Activated CD4-positive, alpha-beta T cell treated with anti-CD3 and anti-CD28 coated beads for 36 hours (primary cell): ENCODE measurements at regions not wholly inside any gene's neighbourhood (a gene's known extent, or its start where the extent isn't known, plus 50 kb on each side); places are given as distances from the start of the nearest gene placed in this dataset.
A peak's percentile ranks its signal among the peaks of the same experiment; 100 is the strongest.
"Not testable (repeated sequence)": the region's sequence is repeated elsewhere in the genome, so short reads cannot be mapped to it uniquely, and the experiment has no call there.

Source experiments
- ATAC-seq: fragments of 200-7000 bp; cut with Tn5 transposase; one replicate; pipeline ENCODE4 v1.10.0; 2021; ENCODE audit warnings: mild to moderate bottlenecking, moderate library complexity
- CTCF ChIA-PET: fragments of 350-600 bp; sonication (Branson Sonifier 250); formaldehyde crosslinking; loops from one replicate; lab custom pipeline; 2021; ENCODE audit warnings: antibody characterized with exemption; lab: Charles Lee
- POLR2A ChIA-PET: fragments of 350-600 bp; sonication (Branson Sonifier 250); formaldehyde crosslinking; loops from one replicate; lab custom pipeline; 2021; ENCODE audit warnings: antibody characterized with exemption, inconsistent platforms; lab: Charles Lee
- DNase-seq: peaks from one replicate; pipeline ENCODE4 v3.0.0-alpha.2; 2020
- H3K27ac Mint-ChIP-seq: one replicate; pipeline ENCODE4 v1.8.0; 2021; ENCODE audit warnings: mixed read lengths
- H3K27me3 Mint-ChIP-seq: one replicate; pipeline ENCODE4 v1.8.0; 2021; ENCODE audit warnings: mixed read lengths
- H3K36me3 Mint-ChIP-seq: one replicate; pipeline ENCODE4 v1.8.0; 2021; ENCODE audit warnings: low read depth, mixed read lengths
- H3K4me1 Mint-ChIP-seq: one replicate; pipeline ENCODE4 v1.8.0; 2021; ENCODE audit warnings: mixed read lengths
- H3K4me3 Mint-ChIP-seq: one replicate; pipeline ENCODE4 v1.8.0; 2021; ENCODE audit warnings: mild to moderate bottlenecking, moderate library complexity, mixed read lengths
- H3K9me3 Mint-ChIP-seq: one replicate; pipeline ENCODE4 v1.8.0; 2021; ENCODE audit warnings: low read depth, mixed read lengths
- intact Hi-C, 2 experiments: fragments of 100-400 bp; cut with DNase I in 1 of 2; cut with micrococcal nuclease in 1 of 2; formaldehyde crosslinking; loops; one replicate each; pipeline versions ENCODE4 v1.14.2 to v1.15.1; 2022 to 2024; cut with DNase I, micrococcal nuclease

DNA sequence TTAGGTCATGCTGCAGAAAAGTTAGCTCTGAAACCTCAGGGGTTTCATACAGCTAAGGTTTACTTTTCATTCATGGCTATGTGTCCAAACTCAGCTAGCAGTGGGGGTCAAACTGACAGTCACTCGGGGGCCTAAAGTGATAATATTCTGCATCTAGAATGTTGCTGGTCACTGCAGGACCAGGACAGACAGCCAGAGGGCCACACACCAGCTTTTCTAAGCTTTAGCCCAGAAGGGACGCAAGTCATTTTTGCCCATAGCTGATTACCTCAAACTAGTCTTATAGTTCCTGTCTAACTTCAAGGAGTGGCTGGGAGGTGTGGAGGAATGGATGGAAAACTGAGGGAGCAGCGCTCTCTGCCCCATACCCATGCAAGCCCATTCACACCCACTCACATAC is 163.0 kb upstream of the NLRP1 start:
- no peaks in the 10 kb centered on the region for H3K36me3 Mint-ChIP-seq
- no peaks in the 10 kb centered on the region for H3K9me3 Mint-ChIP-seq
- ChIA-PET CTCF (interaction anchor here (0.6 kb wide), 1 partner anchor 1340 kb away, joined by 3 read pairs; no protein-coding TSS in a partner anchor), POLR2A (no interaction called here)
- no peaks in the 10 kb centered on the region for H3K4me1 Mint-ChIP-seq
- no peak overlapping the region for H3K4me3 Mint-ChIP-seq
- intact Hi-C loops, result no loop called here
- H3K27me3 Mint-ChIP-seq, result peaks cover 13% of the 10 kb centered on the region
- DNase-seq (no peak), ATAC-seq (no peak)
- H3K27ac Mint-ChIP-seq, result no peak overlapping the region

DNA sequence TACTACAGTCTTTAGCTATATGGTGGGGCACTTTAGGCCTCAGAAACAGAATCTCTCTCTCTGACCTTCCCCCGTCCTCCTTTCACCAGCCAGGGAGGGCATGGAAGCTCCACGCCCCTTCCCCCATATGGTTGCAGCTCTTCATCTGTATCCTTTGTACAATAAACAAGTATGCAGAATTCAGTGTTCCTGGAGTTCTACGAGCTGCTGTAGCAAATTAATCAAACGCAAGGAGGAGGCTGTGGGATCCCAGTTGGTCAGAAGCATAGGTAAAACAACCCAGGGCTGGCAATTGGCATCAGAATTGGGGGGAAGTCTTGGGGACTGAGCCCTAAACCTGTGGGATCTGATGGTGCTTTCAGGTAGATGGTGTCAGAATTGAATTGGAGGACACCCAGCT is 163.7 kb upstream of the NLRP1 start:
- ChIA-PET POLR2A (no interaction called here), CTCF (interaction anchor here (0.6 kb wide), 1 partner anchor 1339 kb away, joined by 3 read pairs; no protein-coding TSS in a partner anchor)
- no peak for DNase-seq
- Mint-ChIP-seq H3K27me3 (peaks cover 13% of the 10 kb centered on the region), H3K4me1 (no peaks in the 10 kb centered on the region), H3K27ac (no peak overlapping the region), H3K4me3 (no peak overlapping the region), H3K9me3 (no peaks in the 10 kb centered on the region), H3K36me3 (no peaks in the 10 kb centered on the region)
- no peak for ATAC-seq
- intact Hi-C loops, result no loop called here

DNA sequence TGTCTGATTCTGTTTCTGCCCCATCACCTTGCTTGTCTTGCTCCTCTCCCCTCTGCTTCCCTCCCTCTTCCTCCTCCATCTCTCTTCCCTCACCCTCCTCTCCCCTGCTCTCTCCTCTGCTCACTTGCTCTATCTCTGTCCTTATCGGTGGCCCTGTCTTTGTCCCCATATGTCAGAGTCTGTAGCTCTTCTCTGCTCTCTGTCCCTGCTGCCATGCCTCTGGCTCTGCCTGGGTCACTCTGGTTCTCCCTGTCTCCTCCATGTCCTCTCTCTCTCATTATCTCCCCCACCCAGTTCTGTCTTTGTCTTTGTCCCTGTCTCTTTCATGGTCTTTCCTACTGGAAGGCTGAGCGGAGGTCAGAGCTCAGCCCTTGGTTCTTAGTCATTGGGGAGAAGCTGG is 169.1 kb upstream of the NLRP1 start:
- intact Hi-C loops, result no loop called here
- DNase-seq, result no peak
- no peaks in the 10 kb centered on the region for H3K4me1 Mint-ChIP-seq
- H3K27me3 Mint-ChIP-seq, result peaks cover 28% of the 10 kb centered on the region
- POLR2A ChIA-PET, result no interaction called here
- no peak overlapping the region for H3K4me3 Mint-ChIP-seq
- CTCF ChIA-PET, result no interaction called here
- H3K27ac Mint-ChIP-seq, result no peak overlapping the region
- no peak for ATAC-seq
- H3K36me3 Mint-ChIP-seq, result no peaks in the 10 kb centered on the region
- H3K9me3 Mint-ChIP-seq, result no peaks in the 10 kb centered on the region

DNA sequence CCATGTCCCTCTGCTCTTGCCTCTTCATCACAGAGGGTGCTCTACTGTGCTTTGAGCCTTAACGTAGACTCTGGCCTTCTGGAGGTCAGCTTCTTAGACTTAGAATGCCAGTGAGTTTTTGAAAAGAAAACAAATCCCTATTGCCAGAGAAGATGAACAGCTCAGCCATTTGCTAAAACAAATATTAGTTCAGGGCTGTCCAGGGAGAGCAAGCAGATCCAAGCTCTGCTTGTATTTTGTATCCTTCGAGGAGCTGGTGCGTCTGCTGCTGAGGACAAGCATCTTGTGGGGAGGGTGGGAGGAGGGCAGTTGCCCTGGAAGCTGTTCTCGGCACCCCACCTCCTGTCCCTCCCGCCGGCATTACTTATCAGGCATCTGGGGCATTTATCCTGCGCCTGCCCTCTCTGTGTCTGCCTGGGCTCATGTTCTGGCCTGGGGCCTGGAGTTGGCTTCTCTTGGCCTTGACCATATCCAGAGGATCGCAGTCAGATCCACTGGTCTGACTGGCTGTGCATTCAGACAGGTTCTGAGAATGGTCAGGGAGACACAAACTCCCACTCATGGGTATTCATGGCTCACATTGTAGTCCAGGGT is 173.1 kb upstream of the NLRP1 start:
- ChIA-PET CTCF (interaction anchor here (1.0 kb wide), 1 partner anchor 663 kb away, joined by 5 read pairs; no protein-coding TSS in a partner anchor), POLR2A (no interaction called here)
- no peak for ATAC-seq
- Mint-ChIP-seq H3K4me1 (no peaks in the 10 kb centered on the region), H3K36me3 (no peaks in the 10 kb centered on the region), H3K27me3 (peaks cover 40% of the 10 kb centered on the region), H3K9me3 (no peaks in the 10 kb centered on the region), H3K27ac (no peak overlapping the region), H3K4me3 (no peak overlapping the region)
- no peak for DNase-seq
- intact Hi-C loops, result no loop called here

DNA sequence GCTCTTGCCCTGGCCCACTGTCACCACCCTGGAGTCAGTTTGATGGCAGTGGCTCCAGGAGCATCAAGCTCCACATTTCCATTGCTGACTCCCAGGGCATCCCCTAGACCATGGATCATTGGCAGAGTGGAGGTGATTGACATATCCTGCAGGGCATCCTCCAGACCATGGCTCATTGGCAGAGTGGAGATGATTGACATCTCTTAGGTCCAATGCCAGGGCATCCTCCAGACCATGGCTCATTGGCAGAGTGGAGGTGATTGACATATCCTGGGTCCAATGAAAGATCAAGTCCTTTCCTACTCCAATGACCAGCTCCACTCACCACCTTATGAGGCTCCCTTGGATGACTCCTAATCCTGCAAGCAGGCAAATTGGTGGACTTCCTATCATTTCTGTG is 174.3 kb upstream of the NLRP1 start:
- Mint-ChIP-seq H3K27ac (no peak overlapping the region), H3K9me3 (no peaks in the 10 kb centered on the region), H3K4me3 (no peak overlapping the region), H3K27me3 (peaks cover 43% of the 10 kb centered on the region), H3K4me1 (no peaks in the 10 kb centered on the region), H3K36me3 (no peaks in the 10 kb centered on the region)
- ChIA-PET CTCF (no interaction called here), POLR2A (interaction anchor here (0.7 kb wide), 1 partner anchor 27 kb away, joined by 3 read pairs; no protein-coding TSS in a partner anchor)
- DNase-seq, result peak; percentile 22
- ATAC-seq, result peak; percentile 49
- intact Hi-C loops, result no loop called here

DNA sequence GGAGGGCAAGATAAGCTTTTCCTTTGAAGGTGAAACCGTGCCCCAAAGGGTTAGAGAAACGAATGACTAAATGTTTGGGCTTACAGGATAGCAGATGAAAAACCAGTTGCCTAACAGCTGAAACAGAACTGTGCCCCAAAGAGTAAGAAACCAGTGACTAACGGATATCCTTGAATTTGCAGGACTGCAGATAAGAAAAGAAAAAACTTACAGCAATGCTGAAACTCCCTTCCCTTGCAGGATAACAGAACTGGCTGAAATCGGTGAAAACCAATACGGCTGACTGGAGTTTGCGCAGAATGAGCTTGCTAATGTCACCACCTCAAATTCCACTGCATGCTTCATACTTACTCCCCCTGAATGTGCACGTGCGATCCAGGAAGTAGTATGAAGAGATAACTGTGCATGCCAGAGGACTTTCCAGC is 175.2 kb upstream of the NLRP1 start:
- H3K27me3 Mint-ChIP-seq, result peaks cover 40% of the 10 kb centered on the region
- H3K36me3 Mint-ChIP-seq, result no peaks in the 10 kb centered on the region
- ATAC-seq (peak; percentile 51), DNase-seq (no peak)
- intact Hi-C loops, result no loop called here
- no peak overlapping the region for H3K27ac Mint-ChIP-seq
- POLR2A ChIA-PET, result no interaction called here
- CTCF ChIA-PET, result interaction anchor here (0.6 kb wide), 1 partner anchor 1444 kb away, joined by 3 read pairs; no protein-coding TSS in a partner anchor
- no peaks in the 10 kb centered on the region for H3K4me1 Mint-ChIP-seq
- H3K4me3 Mint-ChIP-seq, result no peak overlapping the region
- no peaks in the 10 kb centered on the region for H3K9me3 Mint-ChIP-seq

DNA sequence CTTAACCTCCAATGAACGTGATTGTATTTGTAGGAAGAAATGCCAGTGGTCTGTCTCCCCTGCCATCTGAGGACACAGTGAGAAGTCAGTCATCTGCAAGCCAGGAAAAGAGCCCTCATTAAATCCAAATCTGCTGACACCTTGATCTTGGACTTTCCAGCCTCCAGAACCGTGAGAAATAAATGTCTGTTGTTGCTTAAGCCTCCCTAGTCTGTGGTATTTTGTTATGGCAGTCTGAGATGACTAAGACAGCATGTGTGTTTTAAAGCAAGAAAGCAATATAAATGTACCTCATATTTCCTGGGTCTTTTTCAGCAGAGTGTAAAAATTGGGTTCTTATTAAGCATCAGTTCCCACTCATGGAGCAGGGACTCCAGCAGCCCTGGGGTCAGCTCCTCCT is 177.9 kb upstream of the NLRP1 start:
- no peaks in the 10 kb centered on the region for H3K36me3 Mint-ChIP-seq
- no peak overlapping the region for H3K27ac Mint-ChIP-seq
- intact Hi-C loops, result no loop called here
- H3K27me3 Mint-ChIP-seq, result peaks cover 35% of the 10 kb centered on the region
- ATAC-seq, result no peak
- no peak overlapping the region for H3K4me3 Mint-ChIP-seq
- no peak for DNase-seq
- ChIA-PET POLR2A (no interaction called here), CTCF (no interaction called here)
- H3K4me1 Mint-ChIP-seq, result no peaks in the 10 kb centered on the region
- H3K9me3 Mint-ChIP-seq, result no peaks in the 10 kb centered on the region

DNA sequence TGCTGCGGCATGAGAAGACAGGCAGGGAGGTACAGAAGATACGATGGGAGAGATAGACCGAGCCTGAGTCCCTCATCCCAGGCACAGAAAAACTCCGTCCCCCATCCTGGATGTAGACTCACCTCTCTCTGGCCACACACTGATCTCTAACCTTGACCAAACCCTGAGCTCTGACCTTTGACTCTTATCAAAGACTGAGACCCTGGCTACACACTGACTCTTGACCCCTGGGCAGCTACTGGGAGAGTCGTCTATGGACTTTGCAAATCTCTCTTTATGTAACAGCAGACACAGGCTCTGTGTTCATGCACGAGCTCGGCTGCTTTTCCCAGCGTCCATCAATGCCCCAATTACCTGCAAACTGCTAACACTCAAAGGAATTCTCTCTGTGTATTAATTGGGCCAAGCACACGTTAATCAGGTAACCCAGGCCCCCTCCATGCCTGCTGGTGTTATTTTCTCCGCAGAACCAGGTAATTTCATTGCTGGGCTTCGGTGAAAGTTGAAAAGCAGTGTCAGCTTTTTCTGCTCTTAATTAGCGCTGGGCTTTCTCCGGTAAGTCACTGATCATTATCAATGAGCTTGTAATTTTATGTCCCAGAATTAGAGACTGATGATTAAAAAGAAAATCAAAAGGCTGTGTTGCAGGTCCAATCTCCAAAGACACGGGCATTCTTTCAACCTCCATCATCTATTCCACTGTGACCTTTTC is 179.4 kb upstream of the NLRP1 start:
- Mint-ChIP-seq H3K4me1 (no peaks in the 10 kb centered on the region), H3K36me3 (no peaks in the 10 kb centered on the region), H3K4me3 (no peak overlapping the region), H3K9me3 (no peaks in the 10 kb centered on the region), H3K27me3 (peaks cover 35% of the 10 kb centered on the region), H3K27ac (no peak overlapping the region)
- CTCF ChIA-PET, result interaction anchor here (1.0 kb wide), 1 partner anchor 26 kb away, joined by 3 read pairs; no protein-coding TSS in a partner anchor
- POLR2A ChIA-PET, result no interaction called here
- intact Hi-C loops, result no loop called here
- ATAC-seq (no peak), DNase-seq (no peak)

DNA sequence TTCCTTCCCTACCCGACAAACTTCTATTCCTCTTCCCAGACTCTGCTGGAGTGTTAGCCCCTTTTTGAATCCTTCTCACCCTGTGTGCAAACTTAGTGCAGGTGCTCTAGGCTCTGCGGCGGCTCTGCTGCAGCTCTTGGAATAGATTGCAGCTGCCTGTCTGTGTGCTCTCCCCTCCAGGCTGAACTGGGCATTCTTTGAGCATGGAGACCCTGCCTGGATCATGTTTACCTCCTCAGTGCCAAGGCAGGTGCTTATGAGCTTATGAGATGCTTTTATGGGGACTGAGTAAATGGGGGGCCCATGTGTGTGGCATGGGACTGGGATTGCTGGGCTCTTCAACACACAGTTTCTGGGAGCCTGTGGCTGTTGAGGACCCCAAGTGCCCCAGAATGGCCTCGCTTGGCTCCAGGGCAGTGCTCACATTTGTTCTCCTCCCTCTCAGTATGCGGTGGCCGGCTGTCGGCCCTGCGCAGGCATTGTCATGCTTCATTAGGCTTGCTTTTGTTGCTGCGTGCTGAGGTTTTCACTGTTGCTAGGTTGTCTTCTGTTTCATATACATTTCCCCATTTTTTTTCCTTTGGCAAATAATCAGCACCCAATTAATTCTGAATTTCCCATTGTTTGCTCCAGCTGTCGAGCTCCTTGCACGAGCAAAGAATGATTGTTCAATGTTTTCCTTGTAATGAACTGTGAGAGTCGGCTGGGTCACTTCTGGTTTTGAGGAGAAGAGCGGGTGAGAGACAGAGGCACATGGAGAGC is 185.5 kb upstream of the NLRP1 start:
- CTCF ChIA-PET, result interaction anchor here (1.2 kb wide), 1 partner anchor 177 kb away, joined by 4 read pairs; no protein-coding TSS in a partner anchor
- ATAC-seq (no peak), DNase-seq (no peak)
- Mint-ChIP-seq H3K27me3 (peaks cover 27% of the 10 kb centered on the region), H3K4me3 (no peak overlapping the region), H3K27ac (no peak overlapping the region), H3K36me3 (no peaks in the 10 kb centered on the region), H3K9me3 (no peaks in the 10 kb centered on the region), H3K4me1 (no peaks in the 10 kb centered on the region)
- POLR2A ChIA-PET, result no interaction called here
- intact Hi-C loops, result no loop called here

DNA sequence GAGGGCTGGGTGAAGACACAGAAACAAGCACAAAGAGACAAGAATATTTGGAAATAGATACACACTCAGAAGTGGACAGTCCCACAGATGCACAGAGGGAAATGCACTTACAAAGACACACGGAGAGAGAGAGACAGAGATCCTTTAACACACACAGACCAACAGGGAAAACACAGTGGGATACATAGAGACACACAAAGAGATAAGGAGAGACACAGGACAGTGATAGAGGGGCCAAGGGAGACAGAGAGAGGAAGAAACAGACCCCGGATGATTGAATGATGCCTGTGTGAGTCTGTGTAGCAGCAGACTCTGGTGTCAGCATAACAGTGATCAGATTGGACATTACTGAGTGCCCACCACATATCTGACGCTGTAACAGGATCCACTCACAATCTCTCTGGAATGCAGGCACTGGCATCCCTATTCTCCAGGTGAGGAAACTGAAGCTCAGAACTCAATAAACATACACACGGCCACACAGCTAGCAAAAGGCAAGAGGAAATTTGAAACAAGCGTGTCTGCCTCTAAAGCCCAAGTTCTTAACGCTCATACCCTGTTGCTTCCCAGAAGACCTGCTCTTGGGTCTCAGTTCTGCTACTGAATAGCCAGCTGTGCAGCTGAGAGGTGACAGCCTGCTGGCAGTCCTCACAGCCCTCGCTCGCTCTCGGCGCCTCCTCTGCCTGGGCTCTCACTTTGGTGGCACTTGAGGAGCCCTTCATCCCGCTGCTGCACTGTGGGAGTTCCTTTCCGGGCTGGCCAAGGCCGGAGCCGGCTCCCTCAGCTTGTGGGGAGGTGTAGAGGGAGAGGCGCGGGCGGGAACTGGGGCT is 186.3 kb upstream of the NLRP1 start:
- ATAC-seq (no peak), DNase-seq (no peak)
- Mint-ChIP-seq H3K27ac (no peak overlapping the region), H3K27me3 (peaks cover 28% of the 10 kb centered on the region), H3K9me3 (no peaks in the 10 kb centered on the region), H3K4me1 (no peaks in the 10 kb centered on the region), H3K4me3 (no peak overlapping the region), H3K36me3 (no peaks in the 10 kb centered on the region)
- ChIA-PET POLR2A (no interaction called here), CTCF (interaction anchor here (1.2 kb wide), 1 partner anchor 178 kb away, joined by 4 read pairs; no protein-coding TSS in a partner anchor)
- intact Hi-C loops, result no loop called here

DNA sequence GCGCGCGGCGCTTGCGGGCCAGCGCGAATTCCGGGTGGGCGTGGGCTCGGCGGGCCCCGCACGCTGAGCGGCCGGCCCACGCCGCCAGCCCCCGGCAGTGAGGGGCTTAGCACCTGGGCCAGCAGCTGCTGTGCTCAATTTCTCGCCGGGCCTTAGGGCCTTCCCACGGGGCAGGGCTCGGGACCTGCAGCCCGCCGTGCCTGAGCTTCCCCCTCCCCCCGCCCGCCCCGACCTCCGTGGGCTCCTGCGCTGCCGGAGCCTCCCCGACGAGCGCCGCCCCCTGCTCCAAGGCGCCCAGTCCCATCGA is 186.9 kb upstream of the NLRP1 start:
- H3K4me1 Mint-ChIP-seq, H3K9me3 Mint-ChIP-seq, ATAC-seq, DNase-seq, H3K27ac Mint-ChIP-seq, H3K36me3 Mint-ChIP-seq, H3K4me3 Mint-ChIP-seq, intact Hi-C loops, POLR2A ChIA-PET, CTCF ChIA-PET: not testable (repeated sequence)
- peaks cover 27% of the 10 kb centered on the region for H3K27me3 Mint-ChIP-seq
